ENCODE measurements at regions not wholly inside any gene's neighbourhood (a gene's known extent, or its start where the extent isn't known, plus 50 kb on each side); places are given as distances from the start of the nearest gene placed in this dataset.

GRCh38 chr2:16173893-16174692, 233.7 kb downstream of the MYCN start:
- no peak for DNase-seq (ENCODE audit: low spot score)

- DNase-seq (ENCODE audit: low spot score): no peak
Measured at GRCh38 chr2:16172324-16173175, 232.2 kb downstream of the MYCN start.

GRCh38 chr2:16171425-16171920, 231.1 kb downstream of the MYCN start:
- no peak for DNase-seq (ENCODE audit: low spot score)

GRCh38 chr2:16170675-16171424, 230.5 kb downstream of the MYCN start:
- DNase-seq (ENCODE audit: low spot score): no peak

GRCh38 chr2:16169381-16169960, 229.1 kb downstream of the MYCN start:
- peak; percentile 20 for DNase-seq (ENCODE audit: low spot score)

GRCh38 chr2:16168506-16169264, 228.3 kb downstream of the MYCN start:
- peak; percentile 66 for DNase-seq (ENCODE audit: low spot score)

GRCh38 chr2:16167870-16168426, 227.6 kb downstream of the MYCN start:
- DNase-seq (ENCODE audit: low spot score): peak; percentile 62

GRCh38 chr2:16167451-16167861, 227.1 kb downstream of the MYCN start:
- DNase-seq (ENCODE audit: low spot score): peak; percentile 42

GRCh38 chr2:16166327-16166981, 226.1 kb downstream of the MYCN start:
- peak; percentile 81 for DNase-seq (ENCODE audit: low spot score)

- peak; percentile 37 for DNase-seq (ENCODE audit: low spot score)
Measured at GRCh38 chr2:16165518-16166326, 225.4 kb downstream of the MYCN start.

- no peak for DNase-seq (ENCODE audit: low spot score)
Measured at GRCh38 chr2:16162491-16163040, 222.2 kb downstream of the MYCN start.

- DNase-seq (ENCODE audit: low spot score): peak; percentile 15
Measured at GRCh38 chr2:16161768-16162490, 221.6 kb downstream of the MYCN start.

- no peak for DNase-seq (ENCODE audit: low spot score)
Measured at GRCh38 chr2:16161085-16161565, 220.8 kb downstream of the MYCN start.

GRCh38 chr2:16160281-16161084, 220.1 kb downstream of the MYCN start:
- DNase-seq (ENCODE audit: low spot score): peak; percentile 11

- DNase-seq (ENCODE audit: low spot score): no peak
Measured at GRCh38 chr2:16156411-16156810, 216.1 kb downstream of the MYCN start.

GRCh38 chr2:16155766-16156165, 215.4 kb downstream of the MYCN start:
- peak; percentile 28 for DNase-seq (ENCODE audit: low spot score)

GRCh38 chr2:16155366-16155765, 215.0 kb downstream of the MYCN start:
- DNase-seq (ENCODE audit: low spot score): peak; percentile 17

Measured in ecto neural progenitor cell (in vitro differentiated cells).